ENCODE measurements at regions not wholly inside any gene's neighbourhood (a gene's known extent, or its start where the extent isn't known, plus 50 kb on each side); places are given as distances from the start of the nearest gene placed in this dataset.

DNA sequence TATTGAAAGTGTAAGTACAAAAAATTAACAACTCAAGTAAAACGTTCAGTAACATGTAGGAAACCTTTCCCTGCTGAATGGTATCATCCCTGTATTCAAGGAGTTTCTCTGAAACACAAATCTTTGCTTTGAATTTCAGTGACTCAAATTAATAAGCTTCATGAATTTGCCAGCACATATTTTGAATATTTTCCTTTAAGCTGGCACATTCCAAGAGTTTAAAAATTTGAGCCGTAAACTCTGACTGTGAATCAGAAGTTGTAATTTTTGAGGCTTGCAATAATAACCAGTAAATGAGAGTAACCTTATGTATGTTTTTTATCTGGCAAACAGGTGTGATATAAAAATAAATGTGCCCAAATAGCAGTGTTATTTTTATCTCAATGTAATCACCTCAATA, 1722.6 kb upstream of the PRR20A start:
- no peak for DNase-seq (ENCODE audit: insufficient read length, low spot score)
- no peak for TF ChIP-seq PAX5 (IDR thresholded peaks at IDR 0.05; ENCODE audit: insufficient read depth, low read length, severe bottlenecking)
- no peak for TF ChIP-seq POU2F2 (IDR thresholded peaks at IDR 0.05; ENCODE audit: low read depth, low read length)
- TF ChIP-seq POLR2AphosphoS5 (IDR thresholded peaks at IDR 0.05; ENCODE audit: low read depth, low read length): no peak
- FAIRE-seq: no peak

- TF ChIP-seq POLR2A (IDR thresholded peaks at IDR 0.05; ENCODE audit: low read depth, low read length) (no peak), TAF1 (IDR thresholded peaks at IDR 0.05; ENCODE audit: low read depth, low read length) (no peak)
- no peak for DNase-seq (ENCODE audit: insufficient read length, low spot score)
- FAIRE-seq: no peak
Observed at GRCh38 chr13:55432814-55433213, 1707.9 kb upstream of the PRR20A start.

GRCh38 chr13:55437162-55437561, 1703.6 kb upstream of the PRR20A start:
- DNase-seq (ENCODE audit: insufficient read length, low spot score) (no peak), FAIRE-seq (no peak)
- TF ChIP-seq TAF1 (IDR thresholded peaks at IDR 0.05; ENCODE audit: low read depth, low read length): no peak

DNA sequence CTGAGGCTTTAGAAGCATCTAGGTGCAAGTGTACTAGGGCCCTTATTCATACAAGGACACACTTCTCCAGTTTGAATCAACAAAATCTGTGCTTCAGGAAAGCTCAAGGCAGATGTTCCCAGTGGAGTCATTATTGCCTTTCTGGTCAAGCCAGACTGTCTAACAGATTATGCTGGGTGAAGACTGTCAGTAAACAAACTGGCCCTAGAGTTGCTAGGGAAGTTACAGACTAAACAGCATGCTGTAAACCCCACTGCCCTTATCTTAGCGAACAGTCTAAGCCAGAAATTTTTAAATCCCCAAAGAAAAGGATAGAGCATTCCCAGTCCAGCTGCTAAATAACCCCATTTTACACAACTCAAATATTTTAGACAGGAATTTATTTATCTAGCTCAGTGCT, 1701.3 kb upstream of the PRR20A start:
- DNase-seq (ENCODE audit: insufficient read length, low spot score) (no peak), FAIRE-seq (no peak)
- TF ChIP-seq PAX5 (IDR thresholded peaks at IDR 0.05; ENCODE audit: insufficient read depth, low read length, severe bottlenecking) (no peak), TAF1 (IDR thresholded peaks at IDR 0.05; ENCODE audit: low read depth, low read length) (no peak), POLR2AphosphoS5 (IDR thresholded peaks at IDR 0.05; ENCODE audit: low read depth, low read length) (no peak), POU2F2 (IDR thresholded peaks at IDR 0.05; ENCODE audit: low read depth, low read length) (no peak), SPI1 (IDR thresholded peaks at IDR 0.05; ENCODE audit: low read depth, low read length) (no peak), POLR2A (IDR thresholded peaks at IDR 0.05; ENCODE audit: low read depth, low read length) (no peak)

DNA sequence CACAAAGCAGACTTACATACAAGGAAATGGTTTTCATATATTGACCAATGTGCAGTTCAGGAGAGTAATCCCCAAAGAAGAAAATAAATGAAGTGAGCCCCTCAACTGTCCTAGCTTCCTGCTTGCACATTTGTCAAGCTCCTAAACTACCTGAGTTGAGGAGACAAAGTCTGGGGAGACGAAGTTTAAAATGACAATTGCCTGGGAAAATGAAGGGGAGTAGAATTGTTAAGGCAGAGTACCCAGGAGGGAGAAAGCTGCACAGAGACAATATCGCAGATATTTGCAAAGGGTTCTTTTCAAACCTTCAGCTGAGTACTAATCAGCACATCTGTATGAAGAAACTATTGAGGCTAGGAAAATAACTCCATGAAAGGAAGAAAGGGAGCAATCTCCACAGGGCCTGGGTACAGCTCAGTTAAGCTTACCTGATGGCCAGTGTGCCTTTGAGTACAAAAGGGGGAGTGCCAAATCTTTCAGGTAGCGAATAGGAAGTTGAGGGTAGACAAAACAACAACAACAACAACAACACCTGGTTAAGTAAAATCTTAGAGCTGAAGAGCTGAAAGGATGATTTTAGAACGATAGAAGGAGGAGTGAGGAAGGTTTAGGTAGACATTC, 1700.1 kb upstream of the PRR20A start:
- DNase-seq (ENCODE audit: insufficient read length, low spot score): no peak
- TF ChIP-seq POLR2AphosphoS5 (IDR thresholded peaks at IDR 0.05; ENCODE audit: low read depth, low read length): no peak
- TF ChIP-seq SPI1 (IDR thresholded peaks at IDR 0.05; ENCODE audit: low read depth, low read length): no peak
- TF ChIP-seq TAF1 (IDR thresholded peaks at IDR 0.05; ENCODE audit: low read depth, low read length): no peak
- no peak for TF ChIP-seq PAX5 (IDR thresholded peaks at IDR 0.05; ENCODE audit: insufficient read depth, low read length, severe bottlenecking)
- TF ChIP-seq POU2F2 (IDR thresholded peaks at IDR 0.05; ENCODE audit: low read depth, low read length): no peak
- no peak for TF ChIP-seq POLR2A (IDR thresholded peaks at IDR 0.05; ENCODE audit: low read depth, low read length)
- no peak for FAIRE-seq

- TF ChIP-seq PAX5 (IDR thresholded peaks at IDR 0.05; ENCODE audit: insufficient read depth, low read length, severe bottlenecking) (no peak), POU2F2 (IDR thresholded peaks at IDR 0.05; ENCODE audit: low read depth, low read length) (no peak), SPI1 (IDR thresholded peaks at IDR 0.05; ENCODE audit: low read depth, low read length) (no peak), POLR2A (IDR thresholded peaks at IDR 0.05; ENCODE audit: low read depth, low read length) (no peak), TAF1 (IDR thresholded peaks at IDR 0.05; ENCODE audit: low read depth, low read length) (no peak), POLR2AphosphoS5 (IDR thresholded peaks at IDR 0.05; ENCODE audit: low read depth, low read length) (no peak)
- FAIRE-seq (no peak), DNase-seq (ENCODE audit: insufficient read length, low spot score) (no peak)
Observed at GRCh38 chr13:55464222-55464621, 1676.5 kb upstream of the PRR20A start.

DNA sequence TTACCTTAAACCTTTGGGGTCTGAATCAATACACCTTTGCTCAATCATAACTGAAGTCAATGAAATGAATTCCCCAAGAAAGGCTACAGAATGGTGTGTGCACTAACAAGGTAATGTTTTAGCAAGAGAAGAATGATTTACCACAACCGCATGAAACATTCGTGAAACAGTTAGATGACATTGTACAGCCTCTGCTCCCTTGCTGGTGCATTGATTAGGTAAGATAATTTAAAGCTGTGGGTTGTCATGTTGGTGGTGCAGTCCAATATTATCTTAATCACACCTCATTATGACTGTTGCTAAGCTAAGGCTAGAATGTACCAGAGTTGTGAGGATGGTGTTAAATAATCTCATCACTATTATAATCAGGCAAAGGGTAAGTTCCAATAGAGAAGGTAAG, 1673.2 kb upstream of the PRR20A start:
- FAIRE-seq (no peak), DNase-seq (ENCODE audit: insufficient read length, low spot score) (no peak)
- TF ChIP-seq POLR2AphosphoS5 (IDR thresholded peaks at IDR 0.05; ENCODE audit: low read depth, low read length): no peak
- TF ChIP-seq SPI1 (IDR thresholded peaks at IDR 0.05; ENCODE audit: low read depth, low read length): no peak
- no peak for TF ChIP-seq POU2F2 (IDR thresholded peaks at IDR 0.05; ENCODE audit: low read depth, low read length)
- TF ChIP-seq POLR2A (IDR thresholded peaks at IDR 0.05; ENCODE audit: low read depth, low read length): no peak
- no peak for TF ChIP-seq TAF1 (IDR thresholded peaks at IDR 0.05; ENCODE audit: low read depth, low read length)
- TF ChIP-seq PAX5 (IDR thresholded peaks at IDR 0.05; ENCODE audit: insufficient read depth, low read length, severe bottlenecking): no peak

- DNase-seq (ENCODE audit: insufficient read length, low spot score) (no peak), FAIRE-seq (no peak)
- TF ChIP-seq PAX5 (IDR thresholded peaks at IDR 0.05; ENCODE audit: insufficient read depth, low read length, severe bottlenecking) (no peak), SPI1 (IDR thresholded peaks at IDR 0.05; ENCODE audit: low read depth, low read length) (no peak), TAF1 (IDR thresholded peaks at IDR 0.05; ENCODE audit: low read depth, low read length) (no peak), POLR2AphosphoS5 (IDR thresholded peaks at IDR 0.05; ENCODE audit: low read depth, low read length) (no peak), POLR2A (IDR thresholded peaks at IDR 0.05; ENCODE audit: low read depth, low read length) (no peak), POU2F2 (IDR thresholded peaks at IDR 0.05; ENCODE audit: low read depth, low read length) (no peak)
Observed at GRCh38 chr13:55483626-55484158, 1657.0 kb upstream of the PRR20A start.

- TF ChIP-seq PAX5 (IDR thresholded peaks at IDR 0.05; ENCODE audit: insufficient read depth, low read length, severe bottlenecking): no peak
- TF ChIP-seq TAF1 (IDR thresholded peaks at IDR 0.05; ENCODE audit: low read depth, low read length): no peak
- TF ChIP-seq SPI1 (IDR thresholded peaks at IDR 0.05; ENCODE audit: low read depth, low read length): no peak
- TF ChIP-seq POLR2A (IDR thresholded peaks at IDR 0.05; ENCODE audit: low read depth, low read length): no peak
- no peak for FAIRE-seq
Observed at GRCh38 chr13:55493297-55493696, 1647.4 kb upstream of the PRR20A start.

GRCh38 chr13:55497486-55497885, 1643.2 kb upstream of the PRR20A start:
- no peak for DNase-seq (ENCODE audit: insufficient read length, low spot score)
- no peak for TF ChIP-seq PAX5 (IDR thresholded peaks at IDR 0.05; ENCODE audit: insufficient read depth, low read length, severe bottlenecking)
- TF ChIP-seq SPI1 (IDR thresholded peaks at IDR 0.05; ENCODE audit: low read depth, low read length): no peak
- no peak for TF ChIP-seq POU2F2 (IDR thresholded peaks at IDR 0.05; ENCODE audit: low read depth, low read length)
- TF ChIP-seq POLR2AphosphoS5 (IDR thresholded peaks at IDR 0.05; ENCODE audit: low read depth, low read length): no peak
- FAIRE-seq: no peak

More at GRCh38 chr13:55493297-55493696, 1647.4 kb upstream of the PRR20A start:
- no peak for DNase-seq (ENCODE audit: insufficient read length, low spot score)
